Vagina (tissue), 2 donors: ENCODE measurements at regions not wholly inside any gene's neighbourhood (a gene's known extent, or its start where the extent isn't known, plus 50 kb on each side); places are given as distances from the start of the nearest gene placed in this dataset.

Experiments
- POLR2AphosphoS5 ChIP-seq, 2 donors: sonication (generic); formaldehyde crosslinking; IDR thresholded peaks; one replicate each; pipeline ENCODE4 v1.9.0; 2017; ENCODE audit warnings: antibody characterized with exemption in 2 of 2, mild to moderate bottlenecking in 2 of 2, low read depth in 1 of 2; ENCODE audit not compliant: insufficient read depth in 1 of 2
- TF ChIP-seq, protein P1 (sequence below), 3 experiments: fragments of 450-650 bp in 2 of 3; fragments of 200-600 bp in 1 of 3; sonication (generic) in 1 of 3; IDR thresholded peaks; one replicate each; pipeline ENCODE4 v1.5.1; 2017 to 2019; ENCODE audit warnings: antibody characterized with exemption in 3 of 3, mild to moderate bottlenecking in 2 of 3, moderate library complexity in 2 of 3

DNA sequence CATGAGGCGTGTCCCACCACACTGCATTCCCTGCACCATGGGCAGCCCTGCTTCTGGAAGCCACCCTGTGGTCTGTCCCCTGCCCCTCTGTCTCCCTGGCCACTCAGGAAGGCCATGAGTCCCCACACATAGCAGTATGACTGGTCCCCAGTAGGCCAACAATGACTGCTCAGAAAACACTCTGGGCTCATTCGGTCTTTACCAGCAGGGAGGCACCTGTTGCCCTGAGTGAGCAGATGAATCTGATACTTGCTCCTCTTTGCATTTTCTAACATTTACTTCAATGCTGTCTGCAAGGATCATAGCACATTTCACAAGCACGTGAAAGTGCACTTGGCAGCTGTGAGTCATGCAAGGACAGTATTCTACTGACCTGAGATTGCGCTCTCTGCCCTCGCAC lies 365.4 kb upstream of the IRX1 start:
- TF ChIP-seq, protein P1, sequence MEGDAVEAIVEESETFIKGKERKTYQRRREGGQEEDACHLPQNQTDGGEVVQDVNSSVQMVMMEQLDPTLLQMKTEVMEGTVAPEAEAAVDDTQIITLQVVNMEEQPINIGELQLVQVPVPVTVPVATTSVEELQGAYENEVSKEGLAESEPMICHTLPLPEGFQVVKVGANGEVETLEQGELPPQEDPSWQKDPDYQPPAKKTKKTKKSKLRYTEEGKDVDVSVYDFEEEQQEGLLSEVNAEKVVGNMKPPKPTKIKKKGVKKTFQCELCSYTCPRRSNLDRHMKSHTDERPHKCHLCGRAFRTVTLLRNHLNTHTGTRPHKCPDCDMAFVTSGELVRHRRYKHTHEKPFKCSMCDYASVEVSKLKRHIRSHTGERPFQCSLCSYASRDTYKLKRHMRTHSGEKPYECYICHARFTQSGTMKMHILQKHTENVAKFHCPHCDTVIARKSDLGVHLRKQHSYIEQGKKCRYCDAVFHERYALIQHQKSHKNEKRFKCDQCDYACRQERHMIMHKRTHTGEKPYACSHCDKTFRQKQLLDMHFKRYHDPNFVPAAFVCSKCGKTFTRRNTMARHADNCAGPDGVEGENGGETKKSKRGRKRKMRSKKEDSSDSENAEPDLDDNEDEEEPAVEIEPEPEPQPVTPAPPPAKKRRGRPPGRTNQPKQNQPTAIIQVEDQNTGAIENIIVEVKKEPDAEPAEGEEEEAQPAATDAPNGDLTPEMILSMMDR (IDR thresholded peaks at IDR 0.05), result no peak
- no peak for TF ChIP-seq POLR2AphosphoS5 (IDR thresholded peaks at IDR 0.05; ENCODE audit: insufficient read depth in 1 of 2, low read depth in 1 of 2)
